Peyer's patch (tissue), 4 donors: ENCODE measurements at regions not wholly inside any gene's neighbourhood (a gene's known extent, or its start where the extent isn't known, plus 50 kb on each side); places are given as distances from the start of the nearest gene placed in this dataset.

ENCODE experiments used
- CTCF ChIP-seq, 6 experiments: fragments of 450-650 bp in 4 of 6; fragments of 200-600 bp in 2 of 6; sonication (generic) in 1 of 6; IDR thresholded peaks; one replicate each; pipeline ENCODE4 v1.5.1; 2017 to 2019; ENCODE audit warnings: antibody characterized with exemption in 6 of 6, mild to moderate bottlenecking in 3 of 6, moderate library complexity in 1 of 6
- POLR2A ChIP-seq, 2 donors: fragments of 450-650 bp; IDR thresholded peaks; one replicate each; pipeline ENCODE4 v1.5.1; 2017; ENCODE audit warnings: antibody characterized with exemption in 2 of 2, mild to moderate bottlenecking in 2 of 2, moderate library complexity in 2 of 2

- no peak for TF ChIP-seq CTCF (IDR thresholded peaks at IDR 0.05)
- no peak for TF ChIP-seq POLR2A (IDR thresholded peaks at IDR 0.05)
Observed at GRCh38 chr1:116824631-116825206, 70.5 kb downstream of the CD2 start.
